Fibroblast of skin of abdomen (primary cell): ENCODE measurements at regions not wholly inside any gene's neighbourhood (a gene's known extent, or its start where the extent isn't known, plus 50 kb on each side); places are given as distances from the start of the nearest gene placed in this dataset.
"Not testable (repeated sequence)": the region's sequence is repeated elsewhere in the genome, so short reads cannot be mapped to it uniquely, and the experiment has no call there.

Experiments used
- DNase-seq: peaks from one replicate; pipeline ENCODE4 v3.0.0-alpha.2; 2013

- DNase-seq = no peak
These were observed 133.6 kb upstream of the CRHR1 start for GRCh38 chr17:45650561-45650960.

DNA sequence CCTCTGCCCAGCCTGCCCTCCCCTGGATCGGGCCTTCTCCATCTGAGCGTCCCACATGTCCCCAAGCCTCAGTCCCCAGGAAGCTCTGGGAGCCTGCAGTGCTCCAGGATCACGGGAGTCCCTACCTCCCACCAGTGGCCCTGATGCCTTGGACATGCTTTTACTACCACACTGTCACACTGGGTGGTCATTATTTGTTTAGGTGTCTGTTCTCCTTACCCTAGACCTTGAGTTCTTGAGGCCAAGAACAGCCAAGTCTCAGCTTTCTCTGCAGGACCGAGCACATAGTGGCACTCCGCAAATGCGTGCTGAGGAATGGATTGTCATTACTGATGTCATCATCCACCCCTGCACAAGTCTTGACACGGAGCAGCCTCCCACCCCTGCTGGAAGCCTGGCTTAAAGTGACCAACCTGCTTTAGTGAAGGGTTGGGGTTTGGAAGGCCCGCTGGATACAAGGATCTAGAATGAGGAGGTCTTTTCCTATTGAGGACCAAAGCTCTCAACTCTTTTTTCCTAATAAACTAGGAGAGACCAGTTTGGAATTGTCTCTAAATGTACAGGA is 132.9 kb upstream of the CRHR1 start:
- no peak for DNase-seq

- no peak for DNase-seq
These were observed 130.5 kb upstream of the CRHR1 start for GRCh38 chr17:45653616-45654015.

DNA sequence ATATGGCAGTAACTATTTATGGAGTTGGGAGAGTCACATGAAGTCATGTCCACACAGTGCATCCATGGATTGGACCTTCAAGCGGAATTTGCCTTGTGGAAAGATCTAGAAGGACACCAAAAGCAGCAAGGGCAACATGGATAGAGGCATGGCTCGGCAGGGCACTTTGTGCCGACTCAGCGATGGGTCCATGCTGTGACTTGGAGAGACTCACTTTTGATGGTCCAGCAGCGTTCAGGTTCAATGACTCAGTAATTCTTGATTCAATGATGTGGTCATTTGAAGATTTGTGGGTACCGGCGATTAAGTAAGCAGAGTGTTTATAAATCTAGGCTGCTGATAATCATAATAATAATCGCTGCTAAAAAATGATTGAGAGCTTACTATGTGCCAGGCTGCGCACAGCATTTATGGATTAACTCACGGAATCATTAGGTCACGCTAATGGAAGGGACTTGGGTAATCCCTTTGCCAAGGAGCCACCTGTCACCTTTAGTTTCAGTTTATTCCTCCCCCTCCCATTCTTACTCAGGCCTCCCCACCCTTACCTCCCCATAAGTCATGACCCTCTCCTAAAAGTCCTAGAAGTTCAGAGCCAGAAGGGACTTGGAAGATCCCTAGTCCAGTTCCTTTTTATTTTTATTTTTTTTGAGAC is 127.5 kb upstream of the CRHR1 start:
- DNase-seq = no peak

GRCh38 chr17:45660474-45660873 is 123.6 kb upstream of the CRHR1 start:
- DNase-seq = no peak

GRCh38 chr17:45662432-45662831 is 121.7 kb upstream of the CRHR1 start:
- DNase-seq = no peak

GRCh38 chr17:45663772-45664171 is 120.3 kb upstream of the CRHR1 start:
- DNase-seq = no peak

DNA sequence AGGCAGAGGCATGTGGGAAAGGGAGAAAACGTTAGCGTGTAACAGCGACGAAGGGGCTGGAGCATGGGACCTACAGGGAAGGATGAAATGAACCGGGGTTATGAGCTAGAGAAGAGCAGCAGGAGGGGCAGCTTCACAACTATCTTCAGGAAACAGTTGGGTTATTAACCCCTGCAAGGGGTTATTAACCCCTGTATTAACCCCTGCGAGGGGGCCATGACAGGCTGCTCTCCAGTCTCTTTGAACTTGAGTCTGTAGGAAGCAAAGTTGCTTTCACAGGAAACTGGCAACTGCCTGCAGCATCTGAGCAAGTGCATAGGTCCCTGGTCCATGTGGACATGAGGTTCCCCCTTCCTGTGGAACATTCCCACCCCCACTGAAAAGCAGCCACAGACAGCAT is 119.2 kb upstream of the CRHR1 start:
- DNase-seq = no peak

- DNase-seq = no peak
These were observed 118.0 kb upstream of the CRHR1 start for GRCh38 chr17:45666046-45666600.

DNA sequence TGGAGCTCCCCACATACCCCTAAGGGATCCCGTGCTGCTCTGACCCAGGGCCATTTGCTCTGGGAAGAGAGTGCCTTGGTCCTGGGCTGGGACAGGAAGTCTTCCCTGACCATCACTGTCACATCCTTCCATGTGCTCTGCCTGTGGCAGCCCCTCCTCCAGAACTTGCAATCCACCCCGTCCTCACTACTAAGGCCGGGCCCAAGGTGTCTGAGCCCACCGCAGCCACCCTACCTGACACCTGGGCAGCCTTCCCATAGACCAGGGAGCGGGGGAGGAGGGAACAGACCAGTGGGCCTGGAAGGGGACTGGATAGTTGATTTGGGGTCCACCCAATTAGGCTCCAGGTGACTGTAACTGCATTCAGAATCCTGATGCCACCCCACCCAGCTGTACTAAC is 117.5 kb upstream of the CRHR1 start:
- no peak for DNase-seq

GRCh38 chr17:45667591-45668171 is 116.4 kb upstream of the CRHR1 start:
- DNase-seq = no peak

GRCh38 chr17:45668316-45668715 is 115.8 kb upstream of the CRHR1 start:
- DNase-seq = no peak

DNA sequence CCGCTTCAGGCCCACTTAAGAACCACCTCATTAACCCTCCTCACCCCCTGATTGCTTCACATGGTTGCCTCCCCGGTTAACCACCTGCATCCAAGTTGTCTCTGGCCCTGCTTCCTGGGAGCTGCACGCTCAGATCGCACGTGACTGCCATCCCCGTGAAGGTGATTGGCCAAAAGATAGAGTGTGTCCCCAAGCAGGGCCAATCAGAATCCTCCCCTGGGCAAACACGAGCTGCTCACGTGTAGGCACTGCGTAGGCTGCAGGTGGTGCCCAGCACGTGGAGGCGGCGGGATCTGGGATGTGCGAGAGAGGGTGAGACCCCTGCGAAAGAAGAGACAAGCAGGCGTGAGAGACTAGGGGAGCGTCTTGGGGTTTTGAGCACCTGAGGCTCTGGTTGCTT is 111.8 kb upstream of the CRHR1 start:
- no peak for DNase-seq

- DNase-seq = no peak
These were observed 111.3 kb upstream of the CRHR1 start for GRCh38 chr17:45672792-45673191.

DNA sequence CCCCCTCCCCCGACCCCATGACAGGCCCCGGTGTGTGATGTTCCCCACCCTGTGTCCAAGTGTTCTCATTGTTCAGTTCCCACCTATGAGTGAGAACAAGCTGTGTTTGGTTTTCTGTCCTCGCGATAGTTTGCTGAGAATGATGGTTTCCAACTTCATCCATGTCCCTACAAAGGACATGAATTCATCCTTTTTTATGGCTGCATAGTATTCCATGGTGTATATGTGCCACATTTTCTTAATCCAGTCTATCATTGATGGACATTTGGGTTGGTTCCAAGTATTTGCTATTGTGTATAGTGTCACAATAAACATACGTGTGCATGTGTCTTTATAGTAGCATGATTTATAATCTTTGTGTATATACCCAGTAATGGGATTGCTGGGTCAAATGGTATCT is 110.4 kb upstream of the CRHR1 start:
- DNase-seq = not testable (repeated sequence)

DNA sequence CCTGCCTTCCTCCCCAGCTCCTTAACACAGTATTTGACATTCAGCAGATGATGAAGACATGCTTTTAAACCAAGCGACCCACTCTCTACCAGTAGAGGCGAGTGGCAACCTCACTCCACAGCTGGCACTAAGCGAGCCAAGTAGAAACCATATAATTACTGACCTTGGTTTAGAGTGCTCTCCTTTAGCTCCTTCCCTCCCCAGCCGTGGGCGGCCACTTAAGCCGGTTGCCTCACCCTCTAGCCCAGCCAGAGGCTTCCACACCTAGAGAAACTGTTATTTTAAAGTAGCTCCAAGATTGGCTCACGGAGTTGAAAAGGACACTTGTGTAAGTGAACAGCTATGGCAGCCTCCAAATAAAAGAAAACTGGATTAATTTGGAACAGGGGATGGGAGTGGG is 109.1 kb upstream of the CRHR1 start:
- no peak for DNase-seq

GRCh38 chr17:45675892-45676291 is 108.2 kb upstream of the CRHR1 start:
- no peak for DNase-seq

GRCh38 chr17:45676695-45677094 is 107.4 kb upstream of the CRHR1 start:
- DNase-seq = no peak

- DNase-seq = no peak
These were observed 106.3 kb upstream of the CRHR1 start for GRCh38 chr17:45677770-45678169.

DNA sequence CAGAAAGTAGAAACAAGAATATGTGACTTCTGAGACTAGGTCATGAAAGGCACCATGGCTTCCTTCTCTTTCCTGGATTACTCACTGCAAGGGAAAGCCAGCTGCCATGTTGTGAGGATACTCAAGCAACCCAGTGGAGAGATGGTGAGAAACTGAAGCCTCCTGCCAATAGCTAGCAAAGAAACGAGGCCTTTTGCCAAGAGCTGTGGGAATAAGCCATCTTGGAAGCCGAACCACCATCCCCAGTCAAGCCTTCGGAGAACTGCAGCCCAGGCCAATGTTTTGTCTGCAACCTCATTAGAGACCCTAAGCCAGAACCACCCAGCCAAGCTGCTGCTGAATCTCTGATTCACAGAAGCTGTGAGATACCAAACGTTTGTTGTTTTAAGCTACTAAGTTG is 104.7 kb upstream of the CRHR1 start:
- no peak for DNase-seq

- no peak for DNase-seq
These were observed 103.8 kb upstream of the CRHR1 start for GRCh38 chr17:45680360-45680759.

- DNase-seq = no peak
These were observed 102.4 kb upstream of the CRHR1 start for GRCh38 chr17:45681706-45682105.

GRCh38 chr17:45686250-45686649 is 97.9 kb upstream of the CRHR1 start:
- no peak for DNase-seq

DNA sequence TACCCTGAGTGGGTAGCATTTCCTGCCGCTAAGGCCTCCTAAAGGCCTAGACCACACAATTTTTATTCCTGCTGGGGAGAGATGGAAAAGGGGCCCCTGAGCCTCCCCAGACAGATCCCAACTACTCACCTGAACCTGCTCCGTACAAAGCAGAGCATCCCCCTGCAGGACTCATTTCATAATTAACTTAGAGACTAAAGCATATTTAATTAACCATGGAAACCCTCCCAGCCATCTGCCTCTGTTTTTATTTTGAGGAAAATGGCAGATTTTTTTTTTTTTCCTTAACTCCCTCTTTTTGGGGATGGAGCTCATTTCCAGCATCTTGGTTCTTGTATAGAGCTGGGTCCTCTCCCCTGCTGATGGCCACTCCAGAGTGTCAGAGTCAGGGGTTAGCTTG is 96.5 kb upstream of the CRHR1 start:
- no peak for DNase-seq
